ENCODE measurements at regions not wholly inside any gene's neighbourhood (a gene's known extent, or its start where the extent isn't known, plus 50 kb on each side); places are given as distances from the start of the nearest gene placed in this dataset.

DNA sequence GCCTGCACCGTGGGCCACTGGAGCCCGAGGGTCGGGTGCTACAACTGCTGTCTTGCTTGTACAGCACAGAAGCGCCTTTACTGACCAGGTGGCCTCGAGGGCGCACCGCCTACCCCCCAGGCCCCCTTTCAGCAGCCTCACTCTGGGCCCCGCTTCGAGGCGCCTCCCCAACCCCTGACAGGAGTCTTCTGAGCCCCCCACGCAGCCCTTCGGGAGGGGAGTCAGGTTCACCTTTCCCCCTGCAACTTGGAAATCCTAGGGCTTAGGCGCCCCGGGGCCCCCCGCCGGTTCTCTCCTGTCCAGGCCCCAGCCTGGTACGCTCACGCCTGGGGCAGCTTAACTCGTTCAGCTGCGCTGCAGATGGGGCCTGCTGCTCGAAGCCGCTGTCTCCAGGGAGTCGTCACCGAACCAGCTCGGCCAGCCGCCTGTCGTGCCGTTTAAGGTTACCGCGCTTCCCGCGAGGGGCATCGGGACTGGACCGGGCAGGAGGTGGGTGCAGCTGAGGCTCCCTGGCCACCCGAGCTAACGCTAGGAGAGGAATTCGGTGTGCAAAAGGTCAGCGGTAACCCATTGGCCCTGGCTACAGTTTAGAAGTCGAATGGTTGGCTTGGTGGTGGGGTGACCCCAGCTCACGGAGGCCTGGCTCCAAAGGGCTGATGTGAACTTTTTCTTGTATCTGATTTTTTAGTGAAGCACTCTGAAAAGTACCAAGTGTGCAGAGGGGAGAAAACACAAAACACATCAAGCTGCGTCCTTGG, 58.9 kb upstream of the BCOR start:
- no peak for DNase-seq

DNA sequence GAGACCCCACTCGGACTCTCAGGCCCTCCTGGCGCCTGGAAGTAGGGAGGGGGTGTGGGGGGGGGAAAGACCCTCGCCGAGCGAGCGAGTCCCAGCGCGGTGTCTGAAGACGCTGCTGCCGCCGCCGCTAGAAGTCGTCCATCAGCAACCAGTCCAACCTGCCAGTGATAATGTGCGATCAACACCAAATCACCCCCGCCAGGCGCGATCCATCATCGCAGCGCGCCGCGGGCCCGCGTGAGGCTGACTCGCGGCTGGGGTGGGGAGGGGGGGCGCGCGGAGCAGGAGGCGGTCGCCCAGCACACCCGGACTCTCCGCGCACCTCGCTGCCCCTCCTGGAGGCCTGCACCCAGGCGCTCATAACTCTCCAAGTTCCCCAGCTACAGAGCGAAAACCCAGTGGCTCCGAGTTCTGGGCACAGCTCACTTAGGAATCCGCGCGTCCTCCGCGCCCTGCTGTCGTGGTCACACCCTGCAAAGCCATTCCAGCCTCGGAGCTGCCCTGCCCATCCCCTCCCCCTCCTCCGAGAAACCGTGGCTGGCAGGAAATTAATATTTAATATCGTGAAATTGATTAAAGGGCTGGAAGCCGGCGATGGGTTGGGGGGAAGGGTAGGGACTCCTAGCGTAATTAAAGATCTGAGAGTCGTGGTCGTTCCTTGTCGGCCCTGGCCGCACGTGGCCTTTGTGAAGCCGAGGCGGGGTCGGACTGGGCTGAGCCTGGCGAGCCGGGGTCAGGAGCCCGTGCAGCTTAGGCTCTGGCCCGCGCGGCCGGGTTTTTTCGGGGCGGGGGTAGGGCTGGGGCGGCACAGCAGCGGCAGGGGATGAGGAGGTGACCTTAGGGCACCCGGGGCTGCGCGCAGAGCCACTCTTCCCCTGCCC, 58.1 kb upstream of the BCOR start:
- DNase-seq: no peak

DNA sequence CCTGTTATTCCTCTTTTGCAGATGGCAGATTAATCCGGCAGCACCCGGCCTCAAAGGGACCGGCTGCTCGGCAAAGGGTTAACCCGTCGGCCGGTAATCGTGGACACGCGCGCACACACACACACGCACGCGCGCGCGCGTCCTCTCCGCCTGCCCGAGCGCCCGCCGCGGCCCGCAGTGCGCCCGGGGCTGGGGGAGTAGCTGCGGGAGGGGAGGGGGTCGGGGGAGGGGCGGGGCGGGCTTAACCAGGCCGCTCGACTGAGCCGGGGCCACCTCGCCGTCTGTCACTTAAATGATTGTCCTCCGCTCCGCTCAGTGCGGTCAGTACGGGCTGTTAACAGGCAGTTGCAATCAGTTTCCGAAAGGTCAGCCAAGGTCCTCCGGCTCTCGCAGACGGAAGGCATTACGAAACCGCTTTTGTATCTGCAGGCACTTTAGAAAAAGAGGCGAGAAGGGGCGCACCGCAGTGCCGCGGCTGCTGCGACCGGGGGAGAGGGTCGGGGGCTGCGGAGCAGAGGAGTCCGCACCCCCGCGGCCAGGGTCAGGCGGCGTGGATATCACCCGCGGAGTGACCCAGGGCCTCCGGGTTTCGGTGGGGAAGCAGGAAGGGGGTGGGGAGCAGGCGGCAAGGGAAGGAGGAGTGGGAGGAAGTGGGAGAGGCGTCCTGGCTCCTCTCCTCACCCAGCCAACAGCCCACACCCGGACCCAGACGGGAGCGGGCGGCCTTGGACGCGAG, 57.3 kb upstream of the BCOR start:
- DNase-seq: no peak

DNA sequence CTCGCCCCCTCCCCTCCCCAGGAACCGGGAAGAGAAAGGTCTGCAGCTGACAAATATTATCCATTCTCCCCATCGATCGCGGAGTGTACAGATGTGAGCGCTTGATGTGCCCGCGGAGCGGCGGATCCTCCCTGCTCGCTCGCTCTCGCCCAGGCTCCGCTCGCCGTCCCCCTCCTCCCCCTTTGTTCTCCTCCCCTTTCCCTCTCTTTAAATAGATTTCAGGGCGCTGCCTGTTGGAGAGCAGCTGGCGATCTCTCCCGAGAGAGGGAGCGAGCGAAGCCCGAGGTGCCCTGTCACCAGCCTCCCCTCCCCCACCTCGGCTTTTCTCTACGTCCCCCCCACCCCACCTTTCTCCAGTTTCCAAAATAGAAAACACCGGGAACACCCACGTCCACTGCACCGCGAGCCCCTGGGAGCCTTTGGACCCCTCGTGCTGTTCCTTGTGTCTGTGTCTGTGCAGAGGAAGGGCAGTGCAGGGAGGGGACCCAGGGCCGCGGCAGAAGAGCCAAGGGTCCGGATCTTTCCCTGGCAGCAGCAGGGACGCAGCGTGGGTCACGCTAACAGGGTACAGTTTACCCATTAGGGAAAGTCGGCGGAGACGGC, 56.6 kb upstream of the BCOR start:
- DNase-seq: no peak

DNA sequence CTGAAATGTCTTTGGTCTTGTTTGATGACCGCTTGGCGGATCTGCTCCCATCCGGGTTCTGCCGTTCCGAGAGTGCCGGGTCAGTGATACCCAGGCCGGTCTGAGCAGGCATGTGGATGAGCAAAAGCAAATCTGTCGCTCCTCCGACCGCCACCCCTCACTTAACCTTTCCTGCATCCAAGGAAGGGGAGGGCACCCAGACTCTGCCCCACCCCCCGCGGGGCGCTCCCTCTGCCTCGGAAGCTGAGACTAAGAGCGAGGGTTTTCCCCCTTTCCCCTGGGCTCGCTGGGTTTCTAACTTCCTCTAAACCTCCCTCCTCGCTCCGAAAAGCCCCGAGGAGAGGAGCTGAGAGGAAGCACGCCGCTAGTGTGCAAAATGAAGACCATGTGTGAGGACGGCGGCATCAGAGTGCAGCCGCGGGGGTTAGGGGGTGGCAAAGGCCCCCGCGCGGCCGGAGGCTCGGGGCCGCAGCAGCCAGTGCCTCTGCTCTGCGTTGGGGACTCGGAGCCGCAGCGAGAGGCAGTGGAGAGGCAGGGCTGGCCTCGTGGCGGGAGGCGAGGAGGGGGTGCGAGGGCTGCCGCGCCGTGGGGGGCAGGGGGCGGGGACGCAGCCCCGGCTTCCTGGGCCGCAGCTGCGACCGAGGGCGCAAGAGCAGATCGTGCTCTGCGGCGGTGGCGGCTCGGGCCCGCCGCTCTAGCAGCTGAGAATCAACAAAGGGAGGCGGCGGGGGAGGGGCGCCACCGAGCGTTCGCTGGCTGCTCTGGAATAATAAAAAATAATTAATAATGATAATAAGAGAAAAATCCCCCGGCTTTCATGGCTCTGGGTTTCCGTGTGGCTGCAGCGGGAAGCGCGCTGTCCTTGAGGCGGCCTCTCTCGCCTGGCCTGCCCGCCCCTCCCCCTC, 55.8 kb upstream of the BCOR start:
- peak; percentile 54 for DNase-seq

DNA sequence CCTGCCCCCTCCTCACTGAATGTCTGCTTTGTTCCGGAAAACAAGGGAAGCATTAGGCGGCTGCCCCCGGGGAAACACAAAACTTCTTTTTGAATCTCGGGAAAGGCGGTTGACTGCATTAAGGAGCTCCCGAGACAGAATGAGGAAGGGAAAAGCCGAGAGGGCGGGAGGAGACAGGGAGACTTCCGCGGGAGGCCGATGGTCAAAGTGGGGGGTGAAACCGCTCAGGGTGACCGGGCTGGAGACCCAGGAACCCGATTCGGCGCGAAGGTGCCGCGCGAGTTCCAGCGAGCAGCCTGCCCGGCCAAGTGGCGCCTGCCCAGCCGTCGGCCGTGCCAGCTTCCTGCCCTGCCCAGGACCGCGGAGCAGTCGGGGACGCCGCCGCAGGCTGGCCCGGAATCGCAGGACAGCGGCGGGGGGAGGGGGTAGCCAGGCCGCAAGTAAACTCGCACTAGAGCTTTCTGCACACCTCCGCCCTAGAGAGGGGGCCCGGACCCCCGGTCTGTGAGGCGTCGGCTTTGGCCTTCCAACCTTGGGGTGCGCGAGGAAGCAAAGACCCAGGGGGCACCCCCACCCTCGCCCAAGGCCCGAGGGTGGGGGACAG, 55.1 kb upstream of the BCOR start:
- DNase-seq: no peak

DNA sequence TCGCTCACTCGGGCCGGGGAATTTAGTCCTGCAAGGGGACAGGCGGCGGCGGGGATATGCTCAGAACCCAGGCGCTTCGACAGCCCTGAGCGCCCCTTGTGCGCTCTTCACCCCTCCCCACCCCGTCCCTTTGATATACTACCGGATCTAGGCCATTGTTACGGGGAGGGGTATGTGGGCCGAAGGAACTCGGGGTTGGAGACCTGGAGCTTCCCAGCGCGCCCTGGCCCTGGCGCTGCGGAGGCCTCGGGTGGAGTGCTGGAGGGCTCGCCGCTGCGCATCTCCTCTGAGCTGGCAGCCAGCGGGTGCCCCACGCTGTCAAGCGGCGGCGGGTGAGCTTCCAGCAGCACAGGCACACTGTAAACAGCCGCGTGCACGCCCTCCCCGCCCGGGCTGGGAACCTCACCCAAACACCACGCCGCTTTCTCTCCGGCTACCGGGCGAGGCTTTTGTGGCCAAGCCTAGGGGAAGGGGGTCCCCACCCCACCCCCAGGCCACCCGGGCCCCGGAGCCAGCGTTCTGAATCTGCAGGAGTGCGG, 54.5 kb upstream of the BCOR start:
- DNase-seq: peak; percentile 56

DNA sequence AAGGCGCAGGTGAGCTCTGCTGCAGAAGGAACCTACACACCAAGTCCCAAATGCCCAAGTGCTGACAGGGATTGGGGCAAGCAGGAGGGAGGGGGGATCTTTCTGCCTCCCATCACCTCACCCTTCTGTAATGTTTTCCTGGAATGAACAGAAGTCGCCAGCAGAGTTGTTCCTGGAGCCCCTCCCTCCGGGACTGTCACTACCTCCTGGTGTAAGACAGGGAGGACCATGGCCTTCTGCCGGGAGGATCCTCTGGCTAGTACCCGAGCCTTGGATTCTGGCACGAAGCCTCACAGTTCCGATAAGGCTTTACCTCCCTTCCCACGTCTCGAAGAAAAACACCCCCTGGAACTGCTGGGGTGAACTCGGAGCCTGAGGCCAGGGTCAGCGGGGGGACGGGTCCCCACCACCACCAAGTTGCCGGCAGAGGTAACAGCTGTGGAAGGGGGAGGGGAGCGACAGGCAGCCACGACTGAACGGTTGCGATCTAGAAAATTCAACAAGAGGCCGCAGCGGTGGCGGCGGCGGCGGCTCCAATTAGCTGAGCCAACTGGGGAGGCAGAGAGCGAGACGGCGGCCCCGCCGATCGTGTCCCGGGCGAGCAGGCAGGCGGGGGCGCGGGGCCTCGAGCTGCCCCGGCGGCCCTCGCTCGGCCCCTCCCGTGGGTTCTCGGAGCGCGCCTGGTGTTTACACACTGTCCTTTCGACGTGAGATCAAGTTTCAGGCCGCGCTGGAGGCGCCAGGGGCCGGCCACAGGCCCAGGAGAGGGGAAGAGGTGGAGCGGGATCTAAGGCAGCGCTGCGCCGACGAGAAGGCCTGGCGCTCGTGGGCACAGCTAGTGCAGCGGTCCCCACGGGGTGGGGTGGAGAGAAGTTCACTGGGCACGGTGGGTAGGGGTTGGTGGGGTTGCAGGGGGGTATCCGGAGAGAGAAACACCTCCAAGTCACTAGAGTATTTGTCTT, 53.7 kb upstream of the BCOR start:
- no peak for DNase-seq

DNA sequence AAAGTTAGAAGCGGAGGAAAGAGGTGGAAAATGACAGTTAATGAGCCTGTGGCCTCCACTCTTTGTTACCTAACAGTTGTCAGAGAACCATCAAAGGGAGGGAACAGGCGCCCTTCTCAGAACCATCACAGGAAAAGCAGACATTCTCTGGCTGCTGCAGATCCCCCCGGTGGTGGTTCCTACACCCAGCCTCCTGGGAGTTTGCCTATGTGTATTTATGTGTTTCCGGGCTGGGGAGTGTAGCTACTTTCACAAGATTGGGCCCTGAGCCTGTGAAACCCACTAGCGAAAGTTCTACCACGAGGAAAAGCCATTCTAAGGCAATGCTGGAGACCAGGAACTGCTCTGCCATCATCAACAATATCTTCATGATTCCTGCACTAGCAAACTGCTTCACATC, 52.7 kb upstream of the BCOR start:
- no peak for DNase-seq

DNA sequence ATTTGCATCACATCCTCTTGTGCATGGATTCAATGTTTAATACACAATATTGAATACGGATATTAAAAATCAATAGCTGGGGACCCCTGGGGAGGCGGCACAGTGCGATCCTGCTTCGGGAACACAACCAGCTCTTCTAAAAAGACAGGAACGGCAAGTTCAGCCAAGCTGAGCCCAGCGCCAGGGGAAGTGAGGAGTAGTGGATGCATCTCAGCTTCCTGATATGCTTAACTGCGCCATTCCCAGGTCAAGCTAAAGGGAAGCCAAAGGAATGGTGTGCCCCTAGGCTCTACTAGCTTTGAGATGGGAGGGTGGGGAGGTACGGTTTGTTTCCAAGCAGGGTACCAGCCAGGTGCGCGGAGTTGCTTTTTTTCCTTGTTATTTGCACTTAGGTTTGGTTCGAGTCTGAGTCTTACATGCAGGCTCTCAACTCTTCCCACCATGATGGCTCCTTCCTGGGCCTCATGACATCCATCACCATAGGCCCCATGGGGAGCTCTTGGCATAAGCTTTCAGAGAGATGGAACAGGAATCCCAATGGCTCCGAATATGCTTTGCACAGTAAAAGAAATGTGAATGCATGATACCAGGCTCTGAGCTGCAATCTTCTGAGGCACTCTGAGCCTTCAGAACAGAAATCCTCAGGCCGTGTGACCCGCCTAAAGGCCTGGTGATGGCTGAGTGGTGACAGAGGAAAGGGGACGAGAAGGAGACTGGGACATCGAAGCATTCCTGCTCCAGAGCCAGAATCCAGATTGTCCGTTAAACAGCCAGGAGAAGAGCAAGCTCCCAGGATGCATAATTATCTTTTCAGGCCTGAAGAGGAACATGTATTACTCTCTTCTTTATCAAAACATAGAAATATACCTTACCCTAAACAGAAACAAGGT, 51.8 kb upstream of the BCOR start:
- no peak for DNase-seq

DNA sequence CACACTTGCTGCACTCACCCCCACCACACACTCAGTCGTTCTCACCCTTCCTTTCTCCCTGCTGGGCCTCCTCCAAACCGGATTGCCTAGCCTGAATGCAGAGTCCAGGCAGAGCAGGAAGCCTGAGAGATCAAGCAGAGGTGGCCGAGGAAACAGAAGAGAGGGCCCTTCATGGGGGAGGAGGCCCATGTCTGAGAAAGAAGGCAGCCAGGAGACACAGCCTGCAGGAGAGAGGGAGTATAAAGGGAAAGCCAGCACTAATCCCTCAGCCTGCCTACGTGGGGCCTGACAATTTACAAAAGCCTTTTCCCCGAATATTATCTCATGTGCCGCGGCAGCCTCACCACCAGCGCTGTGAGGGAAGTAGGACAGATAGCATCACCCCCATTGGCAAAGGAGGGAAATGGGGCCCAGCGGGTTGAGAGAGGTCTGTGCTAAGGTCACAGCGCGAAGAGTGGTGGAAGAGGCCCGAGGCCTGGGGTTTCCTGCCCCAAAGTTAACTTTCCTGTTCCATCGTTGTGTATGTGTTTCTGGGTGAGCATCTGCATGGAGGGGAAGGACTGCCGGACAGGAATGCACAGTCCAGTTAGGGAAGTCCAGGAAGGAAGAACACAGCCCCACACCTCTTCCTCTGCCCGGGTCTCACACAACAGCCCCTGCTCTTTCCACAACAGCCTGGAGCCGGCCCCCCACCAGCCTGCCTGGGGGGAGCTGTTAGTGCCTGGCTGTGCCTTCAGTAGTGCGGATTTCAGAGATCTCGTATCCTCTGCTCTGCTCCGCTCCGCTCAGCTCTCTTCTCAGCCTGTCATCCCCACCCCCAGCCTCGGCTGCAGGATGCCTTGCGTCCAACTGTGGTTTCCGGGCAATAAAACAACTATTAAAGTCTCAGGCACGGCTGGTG, 50.9 kb upstream of the BCOR start:
- DNase-seq: no peak

DNA sequence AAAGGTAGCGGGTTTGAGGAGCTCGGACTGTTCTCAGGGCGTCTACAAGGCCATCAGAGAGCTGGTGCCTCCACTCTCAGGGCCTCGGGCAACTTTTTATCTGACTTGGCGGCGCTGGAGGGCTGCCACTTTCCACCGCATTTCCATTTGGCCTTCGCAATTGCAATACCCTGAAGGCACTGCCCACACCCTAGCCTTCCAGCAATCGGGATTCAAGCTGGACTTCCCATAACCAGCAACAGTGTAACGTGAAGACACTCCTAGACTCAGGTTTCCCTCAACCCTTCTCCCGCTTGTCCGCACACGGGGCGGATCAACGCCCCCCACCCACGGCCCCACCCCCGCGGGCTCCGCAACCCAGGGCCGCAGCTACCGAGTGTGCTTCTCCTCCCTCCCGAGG, 50.2 kb upstream of the BCOR start:
- no peak for DNase-seq
